GM10248 (cell line): ENCODE measurements at regions not wholly inside any gene's neighbourhood (a gene's known extent, or its start where the extent isn't known, plus 50 kb on each side); places are given as distances from the start of the nearest gene placed in this dataset.
"Not testable (repeated sequence)": the region's sequence is repeated elsewhere in the genome, so short reads cannot be mapped to it uniquely, and the experiment has no call there.

Source experiments
- CTCF ChIA-PET: fragments of 300-600 bp; sonication (Branson Sonifier 250); formaldehyde crosslinking; extraction: SDS; loops from one replicate; lab custom pipeline; 2021; ENCODE audit warnings: antibody characterized with exemption; lab: Yijun Ruan, JAX
- POLR2A ChIA-PET: fragments of 350-650 bp; sonication (Branson Sonifier 250); formaldehyde crosslinking; extraction: SDS; loops from one replicate; lab custom pipeline; 2020; ENCODE audit warnings: antibody characterized with exemption; lab: Yijun Ruan, JAX
- DNase-seq: peaks from one replicate; pipeline ENCODE4 v3.0.0; 2012; ENCODE audit errors: extremely low spot score
- CTCF ChIP-seq: IDR thresholded peaks from 2 replicates; pipeline ENCODE4 v1.5.1; 2012; ENCODE audit warnings: mild to moderate bottlenecking, low read depth; ENCODE audit errors: extremely low read depth, missing control alignments, control extremely low read depth

- no peak for TF ChIP-seq CTCF
- no peak for DNase-seq
- POLR2A ChIA-PET, result no interaction called here
- CTCF ChIA-PET, result interaction anchor here (1.2 kb wide), 1 partner anchor 29 kb away, joined by 4 read pairs; no protein-coding TSS in a partner anchor
Measured at GRCh38 chr6:92270365-92270764, 1149.0 kb downstream of the EPHA7 start.

GRCh38 chr6:92267335-92267734 is 1152.0 kb downstream of the EPHA7 start:
- POLR2A ChIA-PET, result no interaction called here
- DNase-seq, result no peak
- TF ChIP-seq CTCF, result no peak
- CTCF ChIA-PET, result no interaction called here

- TF ChIP-seq CTCF, result no peak
- no peak for DNase-seq
- CTCF ChIA-PET, result interaction anchor here (3.7 kb wide), 1 partner anchor 13 kb away, joined by 15 read pairs; no protein-coding TSS in a partner anchor
- POLR2A ChIA-PET, result no interaction called here
Measured at GRCh38 chr6:92263864-92264263, 1155.5 kb downstream of the EPHA7 start.

- no peak for TF ChIP-seq CTCF
- ChIA-PET POLR2A (no interaction called here), CTCF (no interaction called here)
- DNase-seq, result no peak
Measured at GRCh38 chr6:92259171-92259570, 1160.2 kb downstream of the EPHA7 start.

- DNase-seq, result no peak
- no peak for TF ChIP-seq CTCF
- ChIA-PET CTCF (no interaction called here), POLR2A (no interaction called here)
Measured at GRCh38 chr6:92243315-92243714, 1176.0 kb downstream of the EPHA7 start.

- POLR2A ChIA-PET, result no interaction called here
- CTCF ChIA-PET, result interaction anchor here (1.0 to 1.3 kb wide), 2 partner anchors 10 to 20 kb away, joined by 3 to 4 read pairs; no protein-coding TSS in a partner anchor
- no peak for DNase-seq
Measured at GRCh38 chr6:92231171-92231701, 1188.1 kb downstream of the EPHA7 start.

GRCh38 chr6:92219987-92220386 is 1199.4 kb downstream of the EPHA7 start:
- CTCF ChIA-PET, POLR2A ChIA-PET: not testable (repeated sequence)

More at GRCh38 chr6:92231171-92231701, 1188.1 kb downstream of the EPHA7 start:
- TF ChIP-seq CTCF, result no peak

More at GRCh38 chr6:92219987-92220386, 1199.4 kb downstream of the EPHA7 start:
- not testable (repeated sequence) for DNase-seq
